IMR-90 (cell line): ENCODE measurements at regions not wholly inside any gene's neighbourhood (a gene's known extent, or its start where the extent isn't known, plus 50 kb on each side); places are given as distances from the start of the nearest gene placed in this dataset.

Experiments used
- ATAC-seq: fragments of 200-7000 bp; cut with Tn5 transposase; 2 replicates; pipeline ENCODE4 v1.9.1; 2020; ENCODE audit warnings: low read depth, mild to moderate bottlenecking, moderate library complexity
- BruUV-seq: library from RNA; stranded (reverse); fragments of 400-500 nt; replicated peaks from 2 replicates; lab custom pipeline; 2021; lab: Mats Ljungman, UMichigan
- CTCF ChIA-PET: fragments of 300-600 bp; formaldehyde crosslinking; extraction: SDS; loops from one replicate; lab custom pipeline; 2021; ENCODE audit warnings: antibody characterized with exemption; lab: Yijun Ruan, JAX
- POLR2A ChIA-PET: fragments of 300-600 bp; sonication (Branson Sonifier 250); formaldehyde crosslinking; loops from one replicate; lab custom pipeline; 2022; ENCODE audit warnings: antibody characterized with exemption; ENCODE audit not compliant: unreplicated experiment; lab: Charles Lee
- DNase-seq: peaks from one replicate; pipeline ENCODE4 v3.0.0; 2013
- H2AFZ ChIP-seq: replicated peaks from 2 replicates; pipeline ENCODE3; 2013; ENCODE audit warnings: low read length, mild to moderate bottlenecking; ENCODE audit not compliant: poor library complexity
- H2AK5ac ChIP-seq: 2 replicates; pipeline ENCODE4 v1.6.1; 2013; ENCODE audit warnings: low read depth, low read length, inconsistent platforms
- H2AK9ac ChIP-seq: replicated peaks from 2 replicates; pipeline ENCODE3; 2013; ENCODE audit warnings: mild to moderate bottlenecking, low read depth, low read length, moderate library complexity; ENCODE audit not compliant: poor library complexity
- H2BK120ac ChIP-seq: 2 replicates; pipeline ENCODE4 v1.6.1; 2013; ENCODE audit warnings: low read depth, low read length, inconsistent platforms
- H2BK15ac ChIP-seq: 3 replicates; pipeline ENCODE4 v1.6.1; 2013; ENCODE audit warnings: low read depth, low read length, inconsistent platforms
- H2BK20ac ChIP-seq: 2 replicates; pipeline ENCODE4 v1.6.1; 2013; ENCODE audit warnings: low read depth, mild to moderate bottlenecking, inconsistent platforms, low read length, moderate library complexity
- H2BK5ac ChIP-seq: 2 replicates; pipeline ENCODE4 v1.6.1; 2013; ENCODE audit warnings: mild to moderate bottlenecking, low read depth, low read length, inconsistent platforms; ENCODE audit not compliant: poor library complexity, severe bottlenecking
- H3K14ac ChIP-seq: replicated peaks from 2 replicates; pipeline ENCODE4 v1.6.1; 2013; ENCODE audit warnings: low read depth, low read length, inconsistent platforms
- H3K18ac ChIP-seq: 2 replicates; pipeline ENCODE4 v1.6.1; 2013; ENCODE audit warnings: low read depth, low read length, control low read depth
- H3K23ac ChIP-seq: 2 replicates; pipeline ENCODE4 v1.6.1; 2013; ENCODE audit warnings: low read depth, low read length, inconsistent platforms
- H3K27ac ChIP-seq: 2 replicates; pipeline ENCODE4 v1.5.1; 2013; ENCODE audit warnings: mild to moderate bottlenecking, control low read depth, low read length; ENCODE audit not compliant: insufficient read depth
- H3K27me3 ChIP-seq: 2 replicates; pipeline ENCODE4 v1.6.1; 2013; ENCODE audit warnings: low read length; ENCODE audit not compliant: control insufficient read depth, insufficient read depth
- H3K36me3 ChIP-seq: 2 replicates; pipeline ENCODE4 v1.6.1; 2013; ENCODE audit warnings: low read length, mixed read lengths; ENCODE audit not compliant: control insufficient read depth, insufficient read depth
- H3K4ac ChIP-seq: 2 replicates; pipeline ENCODE4 v1.6.1; 2013; ENCODE audit warnings: low read depth, low read length, inconsistent platforms
- H3K4me1 ChIP-seq: 2 replicates; pipeline ENCODE4 v1.6.1; 2013; ENCODE audit warnings: low read length, mixed read lengths; ENCODE audit not compliant: control insufficient read depth, insufficient read depth
- H3K4me2 ChIP-seq: 2 replicates; pipeline ENCODE4 v1.6.1; 2013; ENCODE audit warnings: low read depth, mild to moderate bottlenecking, control low read depth, low read length, moderate library complexity
- H3K4me3 ChIP-seq: 2 replicates; pipeline ENCODE4 v1.5.1; 2013; ENCODE audit warnings: low read depth, mild to moderate bottlenecking, control low read depth, low read length, moderate library complexity; ENCODE audit not compliant: insufficient read depth
- H3K56ac ChIP-seq: 2 replicates; pipeline ENCODE4 v1.6.1; 2013; ENCODE audit warnings: low read length, inconsistent platforms; ENCODE audit not compliant: insufficient read depth; ENCODE audit errors: extremely low read depth
- H3K79me1 ChIP-seq, 2 experiments: 2 replicates each; pipeline ENCODE4 v1.6.1; 2013; ENCODE audit warnings: low read length in 2 of 2, inconsistent platforms in 1 of 2, low read depth in 1 of 2
- H3K9ac ChIP-seq: 2 replicates; pipeline ENCODE4 v1.6.1; 2013; ENCODE audit warnings: low read depth, low read length, control low read depth
- H3K9me1 ChIP-seq: 2 replicates; pipeline ENCODE4 v1.6.1; 2013; ENCODE audit warnings: low read length, inconsistent platforms; ENCODE audit not compliant: insufficient read depth
- H3K9me3 ChIP-seq: 2 replicates; pipeline ENCODE4 v1.6.1; 2013; ENCODE audit warnings: low read length; ENCODE audit not compliant: control insufficient read depth, insufficient read depth
- H4K20me1 ChIP-seq: 2 replicates; pipeline ENCODE4 v1.6.1; 2013; ENCODE audit warnings: low read length, inconsistent platforms; ENCODE audit not compliant: insufficient read depth
- H4K5ac ChIP-seq: 2 replicates; pipeline ENCODE4 v1.6.1; 2013; ENCODE audit warnings: mild to moderate bottlenecking, low read depth, low read length, control low read depth
- H4K8ac ChIP-seq, 2 experiments: 2 replicates each; pipeline ENCODE4 v1.6.1; 2013; ENCODE audit warnings: low read depth in 2 of 2, low read length in 2 of 2, control low read depth in 1 of 2, inconsistent platforms in 1 of 2
- H4K91ac ChIP-seq: 2 replicates; pipeline ENCODE4 v1.6.1; 2013; ENCODE audit warnings: low read depth, low read length, inconsistent platforms; ENCODE audit not compliant: insufficient read depth
- BHLHE40 ChIP-seq: fragments of 150-350 bp; IDR thresholded peaks from 2 replicates; pipeline ENCODE4 v1.6.1; 2016; ENCODE audit warnings: mild to moderate bottlenecking, low read depth, low read length
- CEBPB ChIP-seq: IDR thresholded peaks from 2 replicates; pipeline ENCODE4 v1.6.1; 2012; ENCODE audit warnings: low read depth, low read length, improper control_type of control experiment
- CHD1 ChIP-seq: IDR thresholded peaks from 2 replicates; pipeline ENCODE4 v1.6.1; 2012; ENCODE audit warnings: low read depth, low read length, improper control_type of control experiment
- FOS ChIP-seq: fragments of 150-350 bp; IDR thresholded peaks from 2 replicates; pipeline ENCODE4 v1.6.1; 2016; ENCODE audit warnings: low read depth, low read length
- MAFK ChIP-seq: IDR thresholded peaks from 2 replicates; pipeline ENCODE4 v1.6.1; 2012; ENCODE audit warnings: low read depth, low read length, improper control_type of control experiment
- MAZ ChIP-seq: IDR thresholded peaks from 2 replicates; pipeline ENCODE4 v1.6.1; 2012; ENCODE audit warnings: low read depth, mild to moderate bottlenecking, low read length, improper control_type of control experiment, moderate library complexity, borderline replicate concordance
- MXI1 ChIP-seq: IDR thresholded peaks from 2 replicates; pipeline ENCODE4 v1.6.1; 2012; ENCODE audit warnings: low read depth, mild to moderate bottlenecking, low read length, moderate library complexity, borderline replicate concordance
- NFE2L2 ChIP-seq: fragments of 150-350 bp; IDR thresholded peaks from 2 replicates; pipeline ENCODE4 v1.6.1; 2016; ENCODE audit warnings: low read depth, mild to moderate bottlenecking, low read length
- POLR2A ChIP-seq: IDR thresholded peaks from 2 replicates; pipeline ENCODE4 v1.6.1; 2012; ENCODE audit warnings: mild to moderate bottlenecking, low read depth, low read length
- RAD21 ChIP-seq: IDR thresholded peaks from 2 replicates; pipeline ENCODE4 v1.6.1; 2012; ENCODE audit warnings: low read length, improper control_type of control experiment
- RCOR1 ChIP-seq: IDR thresholded peaks from 2 replicates; pipeline ENCODE4 v1.6.1; 2012; ENCODE audit warnings: mild to moderate bottlenecking, low read length, improper control_type of control experiment; ENCODE audit not compliant: insufficient replicate concordance
- RFX5 ChIP-seq: IDR thresholded peaks from 2 replicates; pipeline ENCODE4 v1.8.0; 2012; ENCODE audit warnings: low read depth, mild to moderate bottlenecking, low read length, moderate library complexity
- SMC3 ChIP-seq: fragments of 150-350 bp; IDR thresholded peaks from 2 replicates; pipeline ENCODE4 v1.6.1; 2016; ENCODE audit warnings: low read depth, mild to moderate bottlenecking, antibody characterized with exemption, low read length, moderate library complexity
- WGBS, 2 experiments: methylation state at CpG; one replicate each; pipeline versions ENCODE4 v1.1.5 to v1.1.7; 2013; ENCODE audit warnings: missing lambda C conversion rate in 2 of 2; ENCODE audit not compliant: insufficient read length in 1 of 2; ENCODE audit errors: extremely low coverage in 2 of 2; 5-methylcytosine and 5-hydroxymethylcytosine counted together
- dilution Hi-C: fragments of 300-500 bp; cut with HindIII; formaldehyde crosslinking; loops from one replicate; pipeline ENCODE4 v1.14.3; 2018; ENCODE audit warnings: low sequenced_read_pairs; ENCODE audit not compliant: unreplicated experiment
- in situ Hi-C: fragments of 300-500 bp; cut with MboI; formaldehyde crosslinking; loops from 3 replicates; pipeline ENCODE4 v1.14.3; 2019; ENCODE audit warnings: low sequenced_read_pairs, inconsistent platforms, mixed read lengths
- intact Hi-C: fragments of 100-400 bp; cut with micrococcal nuclease; formaldehyde crosslinking; loops from 2 replicates; pipeline ENCODE4 v1.10.0; 2022
- TF ChIP-seq, protein P1 (sequence below): conservative IDR thresholded peaks from 2 replicates; pipeline ENCODE4 v1.5.1; 2012; ENCODE audit warnings: mild to moderate bottlenecking, low read depth, low read length, improper control_type of control experiment
- TF ChIP-seq, protein P2 (sequence below): fragments of 150-350 bp; IDR thresholded peaks from 2 replicates; pipeline ENCODE4 v1.6.1; 2017; ENCODE audit warnings: mild to moderate bottlenecking, antibody characterized with exemption, low read length, low read depth
- TF ChIP-seq, protein P3 (sequence below): fragments of 150-350 bp; IDR thresholded peaks from 2 replicates; pipeline ENCODE4 v1.6.1; 2016; ENCODE audit warnings: low read depth, mild to moderate bottlenecking, low read length, moderate library complexity, borderline replicate concordance

DNA sequence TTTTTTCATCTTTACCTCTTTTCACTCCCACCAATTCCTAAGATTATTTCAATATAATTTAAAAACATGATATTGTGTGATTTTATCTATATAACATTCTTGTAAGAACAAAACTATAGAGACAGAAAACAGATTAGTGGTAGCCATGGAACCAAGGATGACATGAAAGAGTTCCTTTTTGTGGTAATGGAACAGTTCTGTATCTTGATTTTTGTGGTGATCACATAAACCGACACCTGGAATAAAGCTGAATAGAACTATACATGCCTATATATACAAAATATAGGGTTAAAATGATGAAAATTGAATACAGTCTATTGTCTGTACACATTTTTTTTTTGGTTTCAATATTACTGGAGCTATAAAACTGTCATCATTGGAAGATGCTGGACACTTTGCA, 945.4 kb downstream of the SI start:
- Histone ChIP-seq H3K4ac (no peak overlapping the region), H3K14ac (no peak overlapping the region), H3K9ac (no peak overlapping the region), H4K8ac (no peak overlapping the region), H3K23ac (no peak overlapping the region), H3K27me3 (no peaks in the 10 kb centered on the region), H2AK5ac (no peak overlapping the region), H3K9me3 (no peaks in the 10 kb centered on the region), H3K18ac (no peak overlapping the region), H3K79me1 (no peaks in the 10 kb centered on the region), H3K36me3 (no peaks in the 10 kb centered on the region), H2BK120ac (no peak overlapping the region), H3K27ac (no peak overlapping the region), H3K9me1 (no peaks in the 10 kb centered on the region), H4K91ac (no peak overlapping the region), H3K4me1 (no peaks in the 10 kb centered on the region), H3K56ac (no peak overlapping the region), H2BK15ac (no peak overlapping the region), H2AFZ (no peak overlapping the region), H4K20me1 (no peaks in the 10 kb centered on the region), H4K5ac (no peak overlapping the region), H2AK9ac (no peak overlapping the region), H2BK20ac (no peak overlapping the region), H3K4me3 (no peak overlapping the region), H2BK5ac (no peak overlapping the region), H3K4me2 (no peak overlapping the region)
- intact Hi-C loops (no loop called here), dilution Hi-C loops (no loop called here), in situ Hi-C loops (no loop called here)
- WGBS, 2 experiments, result no CpG with 5 or more reads among the region's 1 CpG
- DNase-seq, result no peak
- BruUV-seq, result no TSS peak
- ChIA-PET CTCF (no interaction called here), POLR2A (no interaction called here)
- no peak for ATAC-seq
- TF ChIP-seq MXI1 (no peak), CHD1 (no peak), MAFK (no peak), SMC3 (no peak), RFX5 (no peak), CEBPB (no peak), NFE2L2 (no peak), POLR2A (no peak), FOS (no peak), MAZ (no peak), RCOR1 (no peak), BHLHE40 (no peak), RAD21 (no peak)
- TF ChIP-seq, protein P1, sequence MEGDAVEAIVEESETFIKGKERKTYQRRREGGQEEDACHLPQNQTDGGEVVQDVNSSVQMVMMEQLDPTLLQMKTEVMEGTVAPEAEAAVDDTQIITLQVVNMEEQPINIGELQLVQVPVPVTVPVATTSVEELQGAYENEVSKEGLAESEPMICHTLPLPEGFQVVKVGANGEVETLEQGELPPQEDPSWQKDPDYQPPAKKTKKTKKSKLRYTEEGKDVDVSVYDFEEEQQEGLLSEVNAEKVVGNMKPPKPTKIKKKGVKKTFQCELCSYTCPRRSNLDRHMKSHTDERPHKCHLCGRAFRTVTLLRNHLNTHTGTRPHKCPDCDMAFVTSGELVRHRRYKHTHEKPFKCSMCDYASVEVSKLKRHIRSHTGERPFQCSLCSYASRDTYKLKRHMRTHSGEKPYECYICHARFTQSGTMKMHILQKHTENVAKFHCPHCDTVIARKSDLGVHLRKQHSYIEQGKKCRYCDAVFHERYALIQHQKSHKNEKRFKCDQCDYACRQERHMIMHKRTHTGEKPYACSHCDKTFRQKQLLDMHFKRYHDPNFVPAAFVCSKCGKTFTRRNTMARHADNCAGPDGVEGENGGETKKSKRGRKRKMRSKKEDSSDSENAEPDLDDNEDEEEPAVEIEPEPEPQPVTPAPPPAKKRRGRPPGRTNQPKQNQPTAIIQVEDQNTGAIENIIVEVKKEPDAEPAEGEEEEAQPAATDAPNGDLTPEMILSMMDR, result no peak
- TF ChIP-seq, protein P2, sequence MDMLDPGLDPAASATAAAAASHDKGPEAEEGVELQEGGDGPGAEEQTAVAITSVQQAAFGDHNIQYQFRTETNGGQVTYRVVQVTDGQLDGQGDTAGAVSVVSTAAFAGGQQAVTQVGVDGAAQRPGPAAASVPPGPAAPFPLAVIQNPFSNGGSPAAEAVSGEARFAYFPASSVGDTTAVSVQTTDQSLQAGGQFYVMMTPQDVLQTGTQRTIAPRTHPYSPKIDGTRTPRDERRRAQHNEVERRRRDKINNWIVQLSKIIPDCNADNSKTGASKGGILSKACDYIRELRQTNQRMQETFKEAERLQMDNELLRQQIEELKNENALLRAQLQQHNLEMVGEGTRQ, result no peak
- TF ChIP-seq, protein P3, sequence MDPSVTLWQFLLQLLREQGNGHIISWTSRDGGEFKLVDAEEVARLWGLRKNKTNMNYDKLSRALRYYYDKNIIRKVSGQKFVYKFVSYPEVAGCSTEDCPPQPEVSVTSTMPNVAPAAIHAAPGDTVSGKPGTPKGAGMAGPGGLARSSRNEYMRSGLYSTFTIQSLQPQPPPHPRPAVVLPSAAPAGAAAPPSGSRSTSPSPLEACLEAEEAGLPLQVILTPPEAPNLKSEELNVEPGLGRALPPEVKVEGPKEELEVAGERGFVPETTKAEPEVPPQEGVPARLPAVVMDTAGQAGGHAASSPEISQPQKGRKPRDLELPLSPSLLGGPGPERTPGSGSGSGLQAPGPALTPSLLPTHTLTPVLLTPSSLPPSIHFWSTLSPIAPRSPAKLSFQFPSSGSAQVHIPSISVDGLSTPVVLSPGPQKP, result no peak
